Panc1 (cell line): ENCODE measurements at regions not wholly inside any gene's neighbourhood (a gene's known extent, or its start where the extent isn't known, plus 50 kb on each side); places are given as distances from the start of the nearest gene placed in this dataset.

Experiments used
- ATAC-seq: fragments of 200-7000 bp; cut with Tn5 transposase; 2 replicates; pipeline ENCODE4 v1.9.1; 2020; ENCODE audit warnings: mild to moderate bottlenecking, moderate library complexity
- BruUV-seq: library from RNA; stranded (reverse); fragments of 400-500 nt; replicated peaks from 2 replicates; lab custom pipeline; 2021; lab: Mats Ljungman, UMichigan
- CTCF ChIA-PET: fragments of 300-600 bp; sonication (Branson Sonifier 250); formaldehyde crosslinking; loops from one replicate; lab custom pipeline; 2022; ENCODE audit warnings: antibody characterized with exemption; lab: Charles Lee
- POLR2A ChIA-PET: fragments of 300-600 bp; sonication (Branson Sonifier 250); formaldehyde crosslinking; loops from one replicate; lab custom pipeline; 2022; ENCODE audit warnings: antibody characterized with exemption; lab: Charles Lee
- DNase-seq: peaks from one replicate; pipeline ENCODE4 v3.0.0-alpha.2; 2010; ENCODE audit warnings: low read depth, low spot score
- H3K27ac ChIP-seq: 2 replicates; pipeline ENCODE4 v1.5.1; 2011; ENCODE audit warnings: mild to moderate bottlenecking, low read length, inconsistent platforms
- H3K27me3 ChIP-seq: fragments of 200-500 bp; sonication (Bioruptor generic); 2 replicates; pipeline ENCODE4 v1.6.0; 2014; ENCODE audit warnings: low read length, inconsistent platforms; ENCODE audit not compliant: control insufficient read depth, insufficient read depth
- H3K36me3 ChIP-seq: fragments of 200-500 bp; sonication (Bioruptor generic); 2 replicates; pipeline ENCODE4 v1.5.1; 2014; ENCODE audit warnings: inconsistent platforms, mild to moderate bottlenecking, low read length, moderate library complexity; ENCODE audit not compliant: control insufficient read depth, insufficient read depth
- H3K4me1 ChIP-seq: 2 replicates; pipeline ENCODE4 v1.5.1; 2011; ENCODE audit warnings: inconsistent platforms, mild to moderate bottlenecking, low read length, moderate library complexity; ENCODE audit not compliant: control insufficient read depth, insufficient read depth
- H3K4me3 ChIP-seq, 2 experiments: 2 replicates each; pipeline ENCODE4 v1.5.1; 2011 to 2012; ENCODE audit warnings: low read depth in 2 of 2, low read length in 2 of 2, mild to moderate bottlenecking in 2 of 2, inconsistent platforms in 1 of 2, moderate library complexity in 1 of 2
- H3K9me3 ChIP-seq: fragments of 200-500 bp; sonication (Bioruptor generic); 2 replicates; pipeline ENCODE4 v1.5.1; 2014; ENCODE audit warnings: low read depth, mild to moderate bottlenecking, inconsistent platforms, low read length, moderate library complexity; ENCODE audit not compliant: control insufficient read depth, insufficient read depth
- CTCF ChIP-seq: fragments of 450-650 bp; IDR thresholded peaks from 2 replicates; pipeline ENCODE4 v1.5.1; 2017; ENCODE audit warnings: mild to moderate bottlenecking
- POLR2AphosphoS5 ChIP-seq: IDR thresholded peaks from 2 replicates; pipeline ENCODE4 v1.6.1; 2012; ENCODE audit warnings: mild to moderate bottlenecking, low read depth, low read length, moderate library complexity
- REST ChIP-seq, 2 experiments: IDR thresholded peaks; 2 replicates each; pipeline ENCODE4 v1.6.1; 2011 to 2012; ENCODE audit warnings: low read depth in 2 of 2, control low read depth in 1 of 2, low read length in 1 of 2, mild to moderate bottlenecking in 1 of 2, moderate library complexity in 1 of 2; ENCODE audit not compliant: insufficient read depth in 1 of 2
- SIN3A ChIP-seq: IDR thresholded peaks from 2 replicates; pipeline ENCODE4 v1.6.1; 2012; ENCODE audit warnings: low read depth, mild to moderate bottlenecking, low read length, moderate library complexity, borderline replicate concordance; ENCODE audit not compliant: insufficient read depth
- TCF7L2 ChIP-seq: IDR thresholded peaks from 2 replicates; pipeline ENCODE4 v1.6.1; 2011; ENCODE audit warnings: mild to moderate bottlenecking, low read depth, low read length, inconsistent platforms
- in situ Hi-C: cut with HindIII; loops from 2 replicates; pipeline ENCODE4 v1.10.0; 2016; ENCODE audit warnings: low sequenced_read_pairs, low pct_unique_long_range_greater_than_20kb
- intact Hi-C: fragments of 100-400 bp; cut with micrococcal nuclease; formaldehyde crosslinking; loops from one replicate; pipeline ENCODE4 v1.10.0; 2022; ENCODE audit not compliant: unreplicated experiment

GRCh38 chrX:39527025-39527424 is 570.7 kb downstream of the BCOR start:
- in situ Hi-C loops: no loop called here
- TF ChIP-seq TCF7L2: no peak
- TF ChIP-seq SIN3A: no peak
- no peak for TF ChIP-seq REST (IDR thresholded peaks at IDR 0.05; ENCODE audit: insufficient read depth in 1 of 2, low read depth in 2 of 2, low read length in 1 of 2)
- no peak for TF ChIP-seq POLR2AphosphoS5
- TF ChIP-seq CTCF: no peak
- H3K4me1 ChIP-seq: no peaks in the 10 kb centered on the region
- no peaks in the 10 kb centered on the region for H3K27me3 ChIP-seq
- ChIA-PET POLR2A (no interaction called here), CTCF (no interaction called here)
- intact Hi-C loops: no loop called here
- H3K4me3 ChIP-seq: no peak overlapping the region
- no TSS peak for BruUV-seq
- no peaks in the 10 kb centered on the region for H3K9me3 ChIP-seq
- no peak overlapping the region for H3K27ac ChIP-seq
- no peaks in the 10 kb centered on the region for H3K36me3 ChIP-seq
- ATAC-seq (no peak), DNase-seq (no peak)

DNA sequence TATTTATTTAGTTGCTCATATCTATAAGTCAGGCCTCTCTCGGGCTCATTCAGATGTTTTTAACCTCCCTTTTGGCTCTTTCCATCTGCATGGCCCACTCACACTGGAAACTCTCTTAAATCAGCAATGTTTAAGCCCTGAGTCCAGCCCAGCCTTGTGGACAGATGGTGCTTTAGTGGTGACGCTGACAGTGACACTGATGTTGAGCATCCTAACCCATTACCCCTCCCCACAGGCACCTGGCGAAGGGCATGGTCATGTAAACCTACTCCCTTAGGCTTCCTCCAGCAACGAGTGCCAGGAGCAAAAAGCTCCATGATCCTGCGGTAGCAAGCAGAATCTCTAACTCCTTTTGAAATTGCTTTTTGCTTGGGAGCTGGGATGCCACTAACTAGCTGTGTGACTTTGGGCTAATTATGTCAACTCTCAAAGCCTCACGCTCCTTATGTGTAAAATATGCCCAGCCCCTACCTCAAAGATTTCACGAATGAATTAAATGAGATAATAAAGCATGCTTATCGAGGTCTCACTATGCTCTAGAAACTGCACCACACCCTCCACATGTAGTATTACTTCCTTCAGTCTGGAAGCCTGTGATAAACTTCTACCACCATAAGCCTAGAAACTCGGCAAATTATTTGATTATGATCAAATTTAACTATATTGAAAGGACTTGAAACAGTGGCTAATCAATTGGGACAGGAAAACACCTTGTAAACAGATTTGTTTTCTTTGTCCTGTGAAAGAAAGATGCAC is 569.4 kb downstream of the BCOR start:
- CTCF ChIA-PET: no interaction called here

More for the DNA sequence above, 569.4 kb downstream of the BCOR start:
- TF ChIP-seq REST (IDR thresholded peaks at IDR 0.05; ENCODE audit: insufficient read depth in 1 of 2, low read depth in 2 of 2, low read length in 1 of 2): no peak
- TF ChIP-seq TCF7L2: no peak
- TF ChIP-seq POLR2AphosphoS5: no peak
- no peak for TF ChIP-seq CTCF
- TF ChIP-seq SIN3A: no peak
- intact Hi-C loops: no loop called here
- no peaks in the 10 kb centered on the region for H3K4me1 ChIP-seq
- POLR2A ChIA-PET: no interaction called here
- DNase-seq (no peak), ATAC-seq (no peak)
- BruUV-seq: no TSS peak
- H3K27ac ChIP-seq: no peak overlapping the region
- H3K27me3 ChIP-seq: no peaks in the 10 kb centered on the region
- H3K9me3 ChIP-seq: no peaks in the 10 kb centered on the region
- no peak overlapping the region for H3K4me3 ChIP-seq
- no peaks in the 10 kb centered on the region for H3K36me3 ChIP-seq
- in situ Hi-C loops: no loop called here
